ENCODE measurements at regions not wholly inside any gene's neighbourhood (a gene's known extent, or its start where the extent isn't known, plus 50 kb on each side); places are given as distances from the start of the nearest gene placed in this dataset.

DNA sequence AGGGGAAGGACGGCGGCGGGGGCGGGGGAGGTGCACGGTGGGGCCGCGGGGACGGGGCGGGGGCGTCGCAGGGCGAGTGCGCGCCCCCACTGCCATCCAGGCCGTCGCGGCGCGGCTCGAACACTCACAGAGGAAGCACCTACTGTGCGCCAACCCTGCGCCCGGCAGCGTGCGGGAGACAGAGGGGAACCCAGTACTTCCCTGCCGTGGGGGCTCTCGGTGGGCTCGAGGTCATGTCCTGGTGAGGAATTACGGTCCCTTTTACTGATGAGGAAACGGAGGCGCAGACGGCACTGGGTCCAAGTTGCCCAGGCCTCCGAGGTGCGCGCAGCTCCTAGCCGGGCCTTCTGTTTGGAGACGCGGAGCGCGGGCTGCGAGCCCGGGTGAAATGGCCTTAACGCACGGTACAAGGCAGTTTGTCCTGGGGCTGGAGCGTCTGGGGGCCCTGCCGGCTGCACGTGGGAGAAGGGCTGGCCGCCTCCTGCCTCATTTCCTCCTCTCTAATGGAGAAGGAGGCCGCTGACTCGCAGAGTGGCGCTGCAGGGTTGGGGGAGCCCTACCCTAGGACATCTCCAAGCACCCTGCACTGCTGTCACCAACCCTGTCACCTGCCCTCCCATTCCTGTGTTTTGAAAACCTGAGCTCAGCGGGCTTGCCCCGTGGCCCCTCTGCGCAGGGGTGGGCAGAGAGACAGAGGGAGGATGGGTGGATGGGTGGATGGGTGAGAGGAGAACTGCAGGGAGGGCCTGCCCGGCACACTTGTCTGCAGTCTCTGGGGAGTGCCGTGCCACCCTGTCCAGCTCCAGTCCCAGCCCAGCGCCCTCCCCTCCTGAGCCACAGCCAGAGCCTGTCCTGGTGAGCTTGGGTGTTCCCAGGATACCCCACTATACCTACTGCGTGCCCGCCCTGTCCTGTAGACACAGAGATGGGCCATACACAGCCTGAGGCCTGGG lies 106.0 kb downstream of the ADRA2C start:
- no peak for DNase-seq

GRCh38 chr4:3872834-3873313 lies 106.7 kb downstream of the ADRA2C start:
- no peak for DNase-seq
- no peak overlapping the region for H3K27ac ChIP-seq
- no peak for TF ChIP-seq POLR2A (IDR thresholded peaks at IDR 0.05)
- TF ChIP-seq, protein P1, sequence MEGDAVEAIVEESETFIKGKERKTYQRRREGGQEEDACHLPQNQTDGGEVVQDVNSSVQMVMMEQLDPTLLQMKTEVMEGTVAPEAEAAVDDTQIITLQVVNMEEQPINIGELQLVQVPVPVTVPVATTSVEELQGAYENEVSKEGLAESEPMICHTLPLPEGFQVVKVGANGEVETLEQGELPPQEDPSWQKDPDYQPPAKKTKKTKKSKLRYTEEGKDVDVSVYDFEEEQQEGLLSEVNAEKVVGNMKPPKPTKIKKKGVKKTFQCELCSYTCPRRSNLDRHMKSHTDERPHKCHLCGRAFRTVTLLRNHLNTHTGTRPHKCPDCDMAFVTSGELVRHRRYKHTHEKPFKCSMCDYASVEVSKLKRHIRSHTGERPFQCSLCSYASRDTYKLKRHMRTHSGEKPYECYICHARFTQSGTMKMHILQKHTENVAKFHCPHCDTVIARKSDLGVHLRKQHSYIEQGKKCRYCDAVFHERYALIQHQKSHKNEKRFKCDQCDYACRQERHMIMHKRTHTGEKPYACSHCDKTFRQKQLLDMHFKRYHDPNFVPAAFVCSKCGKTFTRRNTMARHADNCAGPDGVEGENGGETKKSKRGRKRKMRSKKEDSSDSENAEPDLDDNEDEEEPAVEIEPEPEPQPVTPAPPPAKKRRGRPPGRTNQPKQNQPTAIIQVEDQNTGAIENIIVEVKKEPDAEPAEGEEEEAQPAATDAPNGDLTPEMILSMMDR (IDR thresholded peaks at IDR 0.05): no peak
- H3K4me1 ChIP-seq: peaks cover 0 to 11% of the 10 kb centered on the region in 2 donors
- no peaks in the 10 kb centered on the region for H3K9me3 ChIP-seq
- H3K4me3 ChIP-seq: no peak overlapping the region
- peaks cover 6 to 31% of the 10 kb centered on the region in 2 donors for H3K27me3 ChIP-seq
- H3K36me3 ChIP-seq: no peaks in the 10 kb centered on the region
- intact Hi-C loops (cut with DNase I; ENCODE audit: low total_unique reads): no loop called here

More for the DNA sequence above, 106.0 kb downstream of the ADRA2C start:
- Histone ChIP-seq H3K4me3 (no peak overlapping the region), H3K36me3 (no peaks in the 10 kb centered on the region), H3K9me3 (no peaks in the 10 kb centered on the region), H3K4me1 (peaks cover 0 to 11% of the 10 kb centered on the region in 2 donors), H3K27ac (no peak overlapping the region), H3K27me3 (peaks cover 6 to 31% of the 10 kb centered on the region in 2 donors)
- intact Hi-C loops (cut with DNase I; ENCODE audit: low total_unique reads): no loop called here
- TF ChIP-seq POLR2A (IDR thresholded peaks at IDR 0.05): no peak
- TF ChIP-seq, protein P1 (IDR thresholded peaks at IDR 0.05): no peak

GRCh38 chr4:3873408-3874027 lies 107.3 kb downstream of the ADRA2C start:
- intact Hi-C loops (cut with DNase I; ENCODE audit: low total_unique reads): no loop called here
- peaks cover 6 to 33% of the 10 kb centered on the region in 2 donors for H3K27me3 ChIP-seq
- H3K27ac ChIP-seq: no peak overlapping the region
- TF ChIP-seq, protein P1 (IDR thresholded peaks at IDR 0.05): no peak
- no peak for TF ChIP-seq POLR2A (IDR thresholded peaks at IDR 0.05)
- peaks cover 0 to 11% of the 10 kb centered on the region in 2 donors for H3K4me1 ChIP-seq
- H3K9me3 ChIP-seq: no peaks in the 10 kb centered on the region
- H3K4me3 ChIP-seq: no peak overlapping the region
- DNase-seq: no peak
- no peaks in the 10 kb centered on the region for H3K36me3 ChIP-seq

- Histone ChIP-seq H3K27me3 (peaks cover 6 to 35% of the 10 kb centered on the region in 2 donors), H3K36me3 (no peaks in the 10 kb centered on the region), H3K9me3 (no peaks in the 10 kb centered on the region), H3K4me1 (peaks cover 0 to 11% of the 10 kb centered on the region in 2 donors), H3K4me3 (no peak overlapping the region), H3K27ac (no peak overlapping the region)
- DNase-seq: no peak
- TF ChIP-seq POLR2A (IDR thresholded peaks at IDR 0.05): no peak
- TF ChIP-seq, protein P1 (IDR thresholded peaks at IDR 0.05): no peak
- intact Hi-C loops (cut with DNase I; ENCODE audit: low total_unique reads): no loop called here
Observed at GRCh38 chr4:3874028-3874415, 107.8 kb downstream of the ADRA2C start.
